COLO829 (cell line): ENCODE measurements at regions not wholly inside any gene's neighbourhood (a gene's known extent, or its start where the extent isn't known, plus 50 kb on each side); places are given as distances from the start of the nearest gene placed in this dataset.
"Not testable (repeated sequence)": the region's sequence is repeated elsewhere in the genome, so short reads cannot be mapped to it uniquely, and the experiment has no call there.

ENCODE experiments used
- DNase-seq: peaks from one replicate; pipeline ENCODE4 v3.0.0; 2012; ENCODE audit warnings: low spot score

- DNase-seq = not testable (repeated sequence)
These were observed 88.8 kb upstream of the MYLIP start for GRCh38 chr6:16039892-16040627.

- no peak for DNase-seq
These were observed 89.9 kb upstream of the MYLIP start for GRCh38 chr6:16038938-16039337.

GRCh38 chr6:16035488-16036080 is 93.3 kb upstream of the MYLIP start:
- DNase-seq = no peak

GRCh38 chr6:16033214-16033613 is 95.7 kb upstream of the MYLIP start:
- DNase-seq = no peak

- DNase-seq = no peak
These were observed 97.5 kb upstream of the MYLIP start for GRCh38 chr6:16031278-16031981.

GRCh38 chr6:16028966-16029365 is 99.9 kb upstream of the MYLIP start:
- no peak for DNase-seq

GRCh38 chr6:16020259-16020658 is 108.6 kb upstream of the MYLIP start:
- no peak for DNase-seq

- no peak for DNase-seq
These were observed 109.4 kb upstream of the MYLIP start for GRCh38 chr6:16019462-16019861.

GRCh38 chr6:16018626-16019025 is 110.3 kb upstream of the MYLIP start:
- DNase-seq = no peak

- DNase-seq = not testable (repeated sequence)
These were observed 114.6 kb upstream of the MYLIP start for GRCh38 chr6:16014325-16014724.

- DNase-seq = no peak
These were observed 121.7 kb upstream of the MYLIP start for GRCh38 chr6:16007146-16007545.

- no peak for DNase-seq
These were observed 122.2 kb upstream of the MYLIP start for GRCh38 chr6:16006681-16007080.

- no peak for DNase-seq
These were observed 123.8 kb upstream of the MYLIP start for GRCh38 chr6:16004934-16005679.

GRCh38 chr6:16003197-16003491 is 125.7 kb upstream of the MYLIP start:
- DNase-seq = no peak

GRCh38 chr6:16002332-16003196 is 126.3 kb upstream of the MYLIP start:
- no peak for DNase-seq

GRCh38 chr6:16001158-16001557 is 127.7 kb upstream of the MYLIP start:
- DNase-seq = no peak

- no peak for DNase-seq
These were observed 129.7 kb upstream of the MYLIP start for GRCh38 chr6:15999201-15999600.

GRCh38 chr6:15997586-15998388 is 131.1 kb upstream of the MYLIP start:
- DNase-seq = no peak

- no peak for DNase-seq
These were observed 132.9 kb upstream of the MYLIP start for GRCh38 chr6:15996030-15996429.

GRCh38 chr6:15995493-15995892 is 133.4 kb upstream of the MYLIP start:
- no peak for DNase-seq
